ENCODE measurements at regions not wholly inside any gene's neighbourhood (a gene's known extent, or its start where the extent isn't known, plus 50 kb on each side); places are given as distances from the start of the nearest gene placed in this dataset.

- H3K36me3 ChIP-seq (ENCODE audit: control insufficient read depth in 1 of 2, insufficient read depth in 2 of 2, low read length in 2 of 2) = no peaks in the 10 kb centered on the region
- H3K4me2 ChIP-seq (ENCODE audit: low read length) = no peak overlapping the region
- intact Hi-C loops (cut with micrococcal nuclease) = no loop called here
- no peaks in the 10 kb centered on the region for H3K27me3 ChIP-seq (ENCODE audit: insufficient read depth, low read length)
- H3K4me3 ChIP-seq (replicated peaks in 1 of 2; ENCODE audit: low read depth in 1 of 2, low read length in 2 of 2) = no peak overlapping the region
- RAD21 ChIA-PET (ENCODE audit: low non-redundant PET in 1 of 2, low total read pairs in 2 of 2, uncharacterized antibody in 2 of 2, unreplicated experiment in 2 of 2) = no interaction called here
- H3K79me2 ChIP-seq (ENCODE audit: insufficient read depth, low read length) = no peaks in the 10 kb centered on the region
- BruUV-seq (replicated peaks) = no TSS peak
- ATAC-seq (no peak), DNase-seq (ENCODE audit: low read depth, low spot score) (no peak)
- CTCF ChIA-PET = no interaction called here
- no peak overlapping the region for H2AFZ ChIP-seq (ENCODE audit: low read depth, low read length, poor library complexity, severe bottlenecking)
- TF ChIP-seq RAD21 (IDR thresholded peaks at IDR 0.05; ENCODE audit: low read depth) (no peak), CTCF (IDR thresholded peaks at IDR 0.05 in 2 of 3, conservative IDR thresholded peaks at IDR 0.05 in 1 of 3; ENCODE audit: borderline replicate concordance in 1 of 3, insufficient read depth in 1 of 3, low read depth in 2 of 3, low read length in 2 of 3) (no peak), EGR1 (IDR thresholded peaks at IDR 0.05; ENCODE audit: low read depth) (no peak), TCF7L2 (IDR thresholded peaks at IDR 0.05; ENCODE audit: borderline replicate concordance, extremely low read depth, insufficient read depth, insufficient read length) (no peak), ATF3 (IDR thresholded peaks at IDR 0.05) (no peak), SRF (IDR thresholded peaks at IDR 0.05; ENCODE audit: low read depth) (no peak)
- no peaks in the 10 kb centered on the region for H3K9me2 ChIP-seq (ENCODE audit: insufficient read depth)
- H4K20me1 ChIP-seq (ENCODE audit: insufficient read depth) = no peaks in the 10 kb centered on the region
- POLR2A ChIA-PET = no interaction called here
- H3K9me3 ChIP-seq (ENCODE audit: control insufficient read depth in 1 of 2, insufficient read depth in 1 of 2, low read depth in 1 of 2, low read length in 2 of 2) = peaks cover 5 to 22% of the 10 kb centered on the region in 2 experiments; a peak in 2 of 4 replicates
- H3K27ac ChIP-seq (ENCODE audit: low read depth, low read length) = no peak overlapping the region
- no peak overlapping the region for H3K9ac ChIP-seq (ENCODE audit: low read length)
- H3K4me1 ChIP-seq (ENCODE audit: control insufficient read depth in 1 of 2, insufficient read depth in 2 of 2, low read length in 2 of 2) = no peaks in the 10 kb centered on the region
Observed at GRCh38 chr18:43825768-43826167, 548.5 kb upstream of the SYT4 start.

DNA sequence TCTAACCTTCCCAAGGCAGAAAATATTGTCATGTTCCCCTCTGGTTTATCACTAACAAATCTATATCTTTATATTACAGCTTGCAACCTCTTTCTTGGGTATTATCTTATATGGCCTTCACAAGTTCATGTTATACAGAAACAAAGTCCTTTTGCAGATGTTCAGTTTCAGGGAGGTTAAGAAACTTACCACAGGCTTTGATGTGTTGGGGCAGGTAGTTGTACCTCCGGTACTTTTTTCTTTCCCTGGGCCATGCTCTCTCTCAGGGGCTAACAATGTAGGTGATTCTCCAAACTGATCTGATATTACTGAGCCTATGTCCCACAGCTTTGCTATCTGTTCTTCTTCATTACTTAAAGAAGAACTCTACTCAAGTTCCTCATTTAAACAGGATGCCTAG is 548.9 kb upstream of the SYT4 start:
- H3K27ac ChIP-seq (ENCODE audit: low read depth, low read length) = no peak overlapping the region
- POLR2A ChIA-PET = no interaction called here
- H2AFZ ChIP-seq (ENCODE audit: low read depth, low read length, poor library complexity, severe bottlenecking) = no peak overlapping the region
- H4K20me1 ChIP-seq (ENCODE audit: insufficient read depth) = no peaks in the 10 kb centered on the region
- intact Hi-C loops (cut with micrococcal nuclease) = no loop called here
- RAD21 ChIA-PET (ENCODE audit: low non-redundant PET in 1 of 2, low total read pairs in 2 of 2, uncharacterized antibody in 2 of 2, unreplicated experiment in 2 of 2) = no interaction called here
- no peak overlapping the region for H3K4me3 ChIP-seq (replicated peaks in 1 of 2; ENCODE audit: low read depth in 1 of 2, low read length in 2 of 2)
- CTCF ChIA-PET = no interaction called here
- DNase-seq (ENCODE audit: low read depth, low spot score) (no peak), ATAC-seq (no peak)
- H3K9ac ChIP-seq (ENCODE audit: low read length) = no peak overlapping the region
- no peaks in the 10 kb centered on the region for H3K27me3 ChIP-seq (ENCODE audit: insufficient read depth, low read length)
- H3K9me3 ChIP-seq (ENCODE audit: control insufficient read depth in 1 of 2, insufficient read depth in 1 of 2, low read depth in 1 of 2, low read length in 2 of 2) = peaks cover 5 to 25% of the 10 kb centered on the region in 2 experiments; a peak in 2 of 4 replicates
- H3K4me2 ChIP-seq (ENCODE audit: low read length) = no peak overlapping the region
- H3K4me1 ChIP-seq (ENCODE audit: control insufficient read depth in 1 of 2, insufficient read depth in 2 of 2, low read length in 2 of 2) = no peaks in the 10 kb centered on the region
- no peak for TF ChIP-seq RAD21 (IDR thresholded peaks at IDR 0.05; ENCODE audit: low read depth)
- no peak for TF ChIP-seq JUND (IDR thresholded peaks at IDR 0.05)
- TF ChIP-seq SRF (IDR thresholded peaks at IDR 0.05; ENCODE audit: low read depth) = no peak
- no peak for TF ChIP-seq ATF3 (IDR thresholded peaks at IDR 0.05)
- no peak for TF ChIP-seq ZNF274 (IDR thresholded peaks at IDR 0.05; ENCODE audit: low read depth, low read length)
- TF ChIP-seq EGR1 (IDR thresholded peaks at IDR 0.05; ENCODE audit: low read depth) = no peak
- TF ChIP-seq TCF7L2 (IDR thresholded peaks at IDR 0.05; ENCODE audit: borderline replicate concordance, extremely low read depth, insufficient read depth, insufficient read length) = no peak
- TF ChIP-seq, protein P1, sequence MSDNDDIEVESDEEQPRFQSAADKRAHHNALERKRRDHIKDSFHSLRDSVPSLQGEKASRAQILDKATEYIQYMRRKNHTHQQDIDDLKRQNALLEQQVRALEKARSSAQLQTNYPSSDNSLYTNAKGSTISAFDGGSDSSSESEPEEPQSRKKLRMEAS (IDR thresholded peaks at IDR 0.05) = no peak
- no peak for TF ChIP-seq CBX3 (IDR thresholded peaks at IDR 0.05; ENCODE audit: low read depth)
- TF ChIP-seq ELF1 (IDR thresholded peaks at IDR 0.05; ENCODE audit: borderline replicate concordance, low read depth) = no peak
- no peak for TF ChIP-seq SIN3A (IDR thresholded peaks at IDR 0.05; ENCODE audit: low read depth)
- TF ChIP-seq SP1 (IDR thresholded peaks at IDR 0.05; ENCODE audit: low read depth) = no peak
- no peaks in the 10 kb centered on the region for H3K79me2 ChIP-seq (ENCODE audit: insufficient read depth, low read length)
- H3K36me3 ChIP-seq (ENCODE audit: control insufficient read depth in 1 of 2, insufficient read depth in 2 of 2, low read length in 2 of 2) = no peaks in the 10 kb centered on the region
- no peaks in the 10 kb centered on the region for H3K9me2 ChIP-seq (ENCODE audit: insufficient read depth)
- no TSS peak for BruUV-seq (replicated peaks)

Measured in HCT116 (cell line).